NT2/D1 (cell line): ENCODE measurements at regions not wholly inside any gene's neighbourhood (a gene's known extent, or its start where the extent isn't known, plus 50 kb on each side); places are given as distances from the start of the nearest gene placed in this dataset.

Experiments
- YY1 ChIP-seq: IDR thresholded peaks from 2 replicates; pipeline ENCODE4 v1.6.1; 2011; ENCODE audit not compliant: insufficient read length, insufficient read depth
- ZNF274 ChIP-seq: IDR thresholded peaks from 2 replicates; pipeline ENCODE4 v1.6.1; 2011; ENCODE audit warnings: mild to moderate bottlenecking, low read depth, low read length

DNA sequence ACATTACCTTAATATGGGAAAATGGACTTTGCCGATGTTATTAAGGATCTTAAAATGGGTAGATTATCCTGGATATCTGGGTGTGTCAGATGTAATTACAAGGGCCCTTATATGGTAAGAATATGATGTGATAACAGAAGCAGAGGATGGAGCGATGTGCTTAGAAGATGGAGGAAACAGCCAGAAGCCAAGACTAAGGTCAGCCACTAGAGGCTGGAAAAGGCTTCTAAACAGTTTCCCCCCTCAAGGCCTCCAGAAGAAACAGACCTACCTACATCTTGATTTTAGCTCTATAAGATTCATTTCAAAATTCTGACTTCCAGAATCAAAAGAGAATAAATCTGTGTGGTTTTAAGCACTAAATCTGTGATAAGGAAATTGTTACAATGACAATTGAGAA, 131.9 kb downstream of the CAAP1 start:
- TF ChIP-seq YY1 (no peak), ZNF274 (no peak)
